ENCODE measurements at regions not wholly inside any gene's neighbourhood (a gene's known extent, or its start where the extent isn't known, plus 50 kb on each side); places are given as distances from the start of the nearest gene placed in this dataset.
A peak's percentile ranks its signal among the peaks of the same experiment; 100 is the strongest.
"Not testable (repeated sequence)": the region's sequence is repeated elsewhere in the genome, so short reads cannot be mapped to it uniquely, and the experiment has no call there.

DNA sequence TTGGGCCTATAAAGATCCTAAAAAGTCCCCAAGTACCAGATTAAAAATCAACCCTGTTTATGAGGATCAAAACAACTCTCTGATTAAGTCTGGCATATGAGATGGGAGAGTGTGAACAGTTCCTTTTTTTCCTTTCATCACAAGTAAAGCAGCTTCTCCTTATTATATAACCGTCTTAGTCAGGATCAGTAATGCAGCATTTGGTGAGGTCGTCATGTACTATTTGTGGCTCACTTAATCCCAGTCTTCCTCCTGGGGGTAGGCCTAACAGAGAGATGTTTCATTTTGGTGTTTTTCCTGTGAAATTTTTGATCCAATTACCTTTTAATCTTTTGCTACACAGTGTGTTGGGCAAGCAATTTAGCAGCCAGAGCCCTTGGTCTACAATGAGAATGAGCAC lies 333.1 kb upstream of the KCNMB2 start:
- TF ChIP-seq, protein P1, sequence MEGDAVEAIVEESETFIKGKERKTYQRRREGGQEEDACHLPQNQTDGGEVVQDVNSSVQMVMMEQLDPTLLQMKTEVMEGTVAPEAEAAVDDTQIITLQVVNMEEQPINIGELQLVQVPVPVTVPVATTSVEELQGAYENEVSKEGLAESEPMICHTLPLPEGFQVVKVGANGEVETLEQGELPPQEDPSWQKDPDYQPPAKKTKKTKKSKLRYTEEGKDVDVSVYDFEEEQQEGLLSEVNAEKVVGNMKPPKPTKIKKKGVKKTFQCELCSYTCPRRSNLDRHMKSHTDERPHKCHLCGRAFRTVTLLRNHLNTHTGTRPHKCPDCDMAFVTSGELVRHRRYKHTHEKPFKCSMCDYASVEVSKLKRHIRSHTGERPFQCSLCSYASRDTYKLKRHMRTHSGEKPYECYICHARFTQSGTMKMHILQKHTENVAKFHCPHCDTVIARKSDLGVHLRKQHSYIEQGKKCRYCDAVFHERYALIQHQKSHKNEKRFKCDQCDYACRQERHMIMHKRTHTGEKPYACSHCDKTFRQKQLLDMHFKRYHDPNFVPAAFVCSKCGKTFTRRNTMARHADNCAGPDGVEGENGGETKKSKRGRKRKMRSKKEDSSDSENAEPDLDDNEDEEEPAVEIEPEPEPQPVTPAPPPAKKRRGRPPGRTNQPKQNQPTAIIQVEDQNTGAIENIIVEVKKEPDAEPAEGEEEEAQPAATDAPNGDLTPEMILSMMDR (conservative IDR thresholded peaks at IDR 0.05; ENCODE audit: low read depth, low read length): no peak
- H3K4me3 ChIP-seq (ENCODE audit: low read depth, low read length): no peak overlapping the region
- no peak for DNase-seq (ENCODE audit: low read depth)

DNA sequence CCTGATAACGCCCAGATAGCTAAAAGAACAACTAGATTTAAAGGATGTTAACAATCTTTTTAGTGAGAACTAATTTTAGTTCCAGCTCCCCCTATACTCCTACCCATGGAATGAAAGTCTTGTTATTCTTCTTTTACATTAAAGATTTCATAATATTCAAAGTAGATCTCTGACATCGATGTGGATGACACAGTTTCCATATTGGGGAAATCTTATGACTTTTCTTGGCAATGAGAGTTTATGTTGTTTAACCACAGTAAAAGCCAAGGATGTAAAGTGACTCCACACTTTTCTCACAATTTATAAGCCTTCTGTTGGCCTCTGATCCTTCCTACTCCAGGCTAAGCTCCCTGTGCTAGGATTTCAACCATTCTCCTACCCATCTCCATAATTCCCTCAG lies 332.6 kb upstream of the KCNMB2 start:
- TF ChIP-seq, protein P1 (conservative IDR thresholded peaks at IDR 0.05; ENCODE audit: low read depth, low read length): no peak
- no peak overlapping the region for H3K4me3 ChIP-seq (ENCODE audit: low read depth, low read length)
- DNase-seq (ENCODE audit: low read depth): peak; percentile 59

DNA sequence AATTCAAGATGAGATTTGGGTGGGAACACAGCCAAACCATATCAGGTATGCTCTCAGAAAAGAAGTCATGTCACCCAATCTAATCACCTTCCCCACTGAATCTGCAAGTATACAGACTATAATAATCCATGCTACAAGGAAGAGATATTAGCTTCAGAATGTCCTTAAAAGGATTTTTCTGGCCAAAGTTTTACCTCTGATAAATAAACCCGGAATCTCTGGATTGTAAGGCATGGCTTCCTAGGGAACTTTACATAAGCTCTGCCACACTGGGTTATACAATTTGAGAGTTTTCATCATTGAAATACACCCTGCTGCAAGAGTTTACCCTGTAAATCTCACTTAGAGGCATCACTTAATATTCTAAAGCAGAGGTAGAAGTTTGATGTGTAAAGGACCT lies 330.5 kb upstream of the KCNMB2 start:
- H3K4me3 ChIP-seq (ENCODE audit: low read depth, low read length): no peak overlapping the region
- TF ChIP-seq, protein P1 (conservative IDR thresholded peaks at IDR 0.05; ENCODE audit: low read depth, low read length): no peak
- DNase-seq (ENCODE audit: low read depth): peak; percentile 37

DNA sequence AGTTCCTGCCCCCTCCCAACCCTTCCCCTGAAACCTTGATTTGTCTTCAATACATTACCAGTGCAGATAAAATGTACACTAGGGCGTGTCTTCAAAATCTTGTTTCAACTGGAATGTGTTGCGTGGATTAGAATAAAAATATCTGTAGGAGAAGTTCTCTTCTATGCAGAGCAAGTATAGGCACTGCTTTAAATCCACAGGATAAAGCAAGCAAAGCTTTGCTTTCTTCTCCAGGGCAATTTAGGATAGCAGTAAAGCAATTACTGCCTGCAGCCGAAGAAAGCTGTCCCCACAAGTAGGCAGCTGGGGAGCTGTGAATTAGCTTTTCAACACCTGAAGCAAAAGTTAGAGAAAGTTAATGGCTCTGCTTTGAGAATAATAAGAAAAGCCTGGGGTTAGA lies 329.7 kb upstream of the KCNMB2 start:
- TF ChIP-seq, protein P1 (conservative IDR thresholded peaks at IDR 0.05; ENCODE audit: low read depth, low read length): no peak
- DNase-seq (ENCODE audit: low read depth): no peak
- no peak overlapping the region for H3K4me3 ChIP-seq (ENCODE audit: low read depth, low read length)

DNA sequence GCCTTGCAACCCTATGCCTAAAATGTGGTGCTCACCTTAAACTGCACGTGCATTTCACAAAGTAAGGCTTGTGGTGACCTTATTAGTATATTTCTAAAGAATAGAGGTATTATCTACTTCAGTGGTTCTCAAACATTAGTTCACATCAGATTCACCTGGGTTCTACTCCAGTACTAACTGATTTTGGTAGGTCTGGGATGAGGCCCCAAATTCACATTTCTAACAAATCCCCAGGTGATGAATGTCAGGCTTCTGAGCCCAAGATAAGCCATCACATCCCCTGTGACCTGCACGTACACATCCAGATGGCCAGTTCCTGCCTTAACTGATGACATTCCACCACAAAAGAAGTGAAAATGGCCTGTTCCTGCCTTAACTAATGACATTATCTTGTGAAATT lies 329.1 kb upstream of the KCNMB2 start:
- not testable (repeated sequence) for DNase-seq (ENCODE audit: low read depth); H3K4me3 ChIP-seq (ENCODE audit: low read depth, low read length)

DNA sequence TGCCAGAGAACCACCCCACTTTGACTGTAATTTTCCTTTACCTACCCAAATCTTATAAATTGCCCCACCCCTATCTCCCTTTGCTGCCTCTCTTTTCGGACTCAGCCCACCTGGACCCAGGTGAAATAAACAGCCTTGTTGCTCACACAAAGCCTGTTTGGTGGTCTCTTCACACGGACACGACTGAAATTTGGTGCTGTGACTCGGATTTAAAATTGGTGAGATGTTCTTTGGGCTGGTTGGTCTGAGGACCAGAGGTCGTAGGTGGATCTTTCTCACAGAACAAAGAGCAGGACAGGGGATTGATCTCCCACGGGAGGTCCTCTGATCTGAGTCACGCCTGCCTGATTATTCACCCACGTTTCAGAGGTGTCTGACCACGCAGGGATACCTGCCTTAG lies 328.6 kb upstream of the KCNMB2 start:
- not testable (repeated sequence) for DNase-seq (ENCODE audit: low read depth); H3K4me3 ChIP-seq (ENCODE audit: low read depth, low read length)

DNA sequence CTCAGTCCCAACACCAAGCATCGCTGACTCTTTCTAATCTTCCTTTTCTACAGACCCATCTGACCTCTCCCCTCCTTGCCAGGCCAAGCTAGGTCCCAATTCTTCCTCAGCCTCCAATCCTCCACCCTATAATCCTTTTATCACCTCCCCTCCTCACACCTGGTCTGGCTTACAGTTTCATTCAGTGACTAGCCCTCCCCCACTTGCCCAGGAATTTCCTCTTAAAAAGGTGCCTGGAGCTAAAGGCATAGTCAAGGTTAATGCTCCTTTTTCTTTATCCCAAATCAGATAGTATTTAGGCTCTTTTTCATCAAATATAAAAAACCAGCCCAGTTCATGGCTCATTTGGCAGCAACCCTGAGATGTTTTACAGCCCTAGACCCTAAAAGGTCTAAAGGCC lies 327.1 kb upstream of the KCNMB2 start:
- DNase-seq (ENCODE audit: low read depth); H3K4me3 ChIP-seq (ENCODE audit: low read depth, low read length): not testable (repeated sequence)

DNA sequence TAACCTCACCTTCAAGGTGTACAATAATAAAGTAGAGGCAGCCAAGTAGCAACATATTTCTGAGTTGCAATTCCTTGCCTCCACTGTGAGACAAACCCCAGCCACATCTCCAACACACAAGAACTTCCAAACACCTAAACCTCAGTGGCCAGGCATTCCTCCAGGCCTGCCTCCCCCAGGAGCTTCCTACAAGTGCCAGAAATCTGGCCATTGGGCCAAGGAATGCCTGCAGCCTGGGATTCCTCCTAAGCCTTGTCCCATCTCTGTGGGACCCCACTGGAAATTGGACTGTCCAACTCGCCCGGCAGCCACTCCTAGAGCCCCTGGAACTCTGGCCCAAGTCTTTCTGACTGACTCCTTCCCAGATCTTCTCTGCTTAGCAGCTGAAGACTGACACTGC lies 326.6 kb upstream of the KCNMB2 start:
- H3K4me3 ChIP-seq (ENCODE audit: low read depth, low read length); DNase-seq (ENCODE audit: low read depth): not testable (repeated sequence)

DNA sequence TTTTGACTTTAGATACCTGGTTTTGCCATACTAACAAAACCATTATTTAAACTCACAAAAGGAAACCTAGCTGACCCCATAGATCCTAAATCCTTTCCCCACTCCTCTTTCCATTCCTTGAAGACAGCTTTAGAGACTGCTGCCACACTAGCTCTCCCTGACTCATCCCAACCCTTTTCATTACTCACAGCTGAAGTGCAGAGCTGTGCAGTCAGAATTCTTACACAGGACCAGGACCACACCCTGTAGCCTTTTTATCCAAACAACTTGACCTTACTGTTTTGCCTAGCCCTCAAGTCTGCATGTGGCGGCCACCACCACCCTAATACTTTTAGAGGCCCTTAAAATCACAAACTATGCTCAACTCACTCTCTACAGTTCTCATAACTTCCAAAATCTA lies 325.1 kb upstream of the KCNMB2 start:
- peak; percentile 36 for DNase-seq (ENCODE audit: low read depth)
- not testable (repeated sequence) for H3K4me3 ChIP-seq (ENCODE audit: low read depth, low read length)

DNA sequence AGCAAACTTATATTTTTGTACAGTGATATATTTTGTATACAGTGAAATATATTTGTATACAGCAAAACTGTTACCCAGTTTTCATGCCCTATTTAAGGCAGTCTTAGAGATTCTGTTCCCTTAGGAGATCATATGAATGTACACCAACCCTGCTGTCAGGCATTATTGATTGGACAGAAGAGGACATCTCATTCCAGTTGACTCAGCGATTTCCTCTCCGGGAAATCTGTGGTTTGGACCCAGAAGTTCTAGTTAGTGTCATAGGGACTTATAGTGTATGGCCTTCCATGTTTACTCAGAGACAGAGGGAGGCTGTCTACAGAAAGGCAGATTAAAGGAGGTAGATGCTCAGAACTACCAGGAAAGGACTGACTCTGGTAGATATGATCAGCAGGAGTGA lies 318.8 kb upstream of the KCNMB2 start:
- no peak overlapping the region for H3K4me3 ChIP-seq (ENCODE audit: low read depth, low read length)
- TF ChIP-seq, protein P1 (conservative IDR thresholded peaks at IDR 0.05; ENCODE audit: low read depth, low read length): no peak
- no peak for DNase-seq (ENCODE audit: low read depth)

Measured in choroid plexus epithelial cell (primary cell).